Lung (tissue), 11 donors: ENCODE measurements at regions not wholly inside any gene's neighbourhood (a gene's known extent, or its start where the extent isn't known, plus 50 kb on each side); places are given as distances from the start of the nearest gene placed in this dataset.

Source experiments
- ATAC-seq: fragments of 200-7000 bp; cut with Tn5 transposase; one replicate; pipeline ENCODE4 v1.9.1; 2020; ENCODE audit warnings: moderate number of reproducible peaks; ENCODE audit not compliant: insufficient read depth, low FRiP score
- DNase-seq, 3 donors: peaks; one replicate each; pipeline ENCODE4 v3.0.0-alpha.2; 2013 to 2017
- H3K27ac ChIP-seq, 2 donors: one replicate each; pipeline ENCODE4 v1.5.1; 2013; ENCODE audit warnings: mild to moderate bottlenecking in 2 of 2, moderate library complexity in 2 of 2, control low read depth in 1 of 2, inconsistent platforms in 1 of 2, low read depth in 1 of 2, low read length in 1 of 2
- H3K27me3 ChIP-seq, 3 donors: one replicate each; pipeline ENCODE4 v1.5.1; 2013; ENCODE audit warnings: low read length in 2 of 3; ENCODE audit not compliant: control insufficient read depth in 3 of 3, insufficient read depth in 3 of 3
- H3K36me3 ChIP-seq, 4 donors: one replicate each; pipeline ENCODE4 v1.5.1; 2013; ENCODE audit warnings: low read length in 4 of 4, mild to moderate bottlenecking in 1 of 4, moderate library complexity in 1 of 4; ENCODE audit not compliant: control insufficient read depth in 4 of 4, insufficient read depth in 4 of 4
- H3K4me1 ChIP-seq, 5 donors: one replicate each; pipeline ENCODE4 v1.5.1; 2013; ENCODE audit warnings: low read length in 5 of 5, mild to moderate bottlenecking in 2 of 5, moderate library complexity in 1 of 5; ENCODE audit not compliant: control insufficient read depth in 5 of 5, insufficient read depth in 5 of 5
- H3K4me3 ChIP-seq: one replicate; pipeline ENCODE4 v1.5.1; 2013; ENCODE audit warnings: mild to moderate bottlenecking, control low read depth, moderate library complexity
- H3K9ac ChIP-seq, 2 donors: one replicate each; pipeline ENCODE4 v1.5.1; 2013; ENCODE audit warnings: low read length in 2 of 2, control low read depth in 1 of 2; ENCODE audit not compliant: insufficient read depth in 1 of 2
- H3K9me3 ChIP-seq, 4 donors: one replicate each; pipeline ENCODE4 v1.5.1; 2013; ENCODE audit warnings: low read length in 3 of 4, mild to moderate bottlenecking in 1 of 4, moderate library complexity in 1 of 4; ENCODE audit not compliant: control insufficient read depth in 4 of 4, insufficient read depth in 3 of 4
- WGBS, 2 donors: extraction: QIAGEN DNeasy Blood & Tissue Kit; methylation state at CpG; one replicate each; pipeline ENCODE4 v1.1.7; 2013; 5-methylcytosine and 5-hydroxymethylcytosine counted together
- TF ChIP-seq, protein P1 (sequence below): IDR thresholded peaks from 2 replicates; pipeline ENCODE4 v1.5.1; 2012; ENCODE audit warnings: mild to moderate bottlenecking; ENCODE audit errors: control extremely low read depth, extremely low read depth
- donor health status: control.
- donor health status: control.
- donor health status: Bipolar disorder and iron deficiency.
- donor health status: healthy.
- donor health status: DM: yes; HTN: yes; CAD: no.

- Histone ChIP-seq H3K27me3 (no peaks in the 10 kb centered on the region), H3K36me3 (no peaks in the 10 kb centered on the region), H3K4me3 (no peak overlapping the region), H3K9ac (no peak overlapping the region), H3K4me1 (no peaks in the 10 kb centered on the region), H3K27ac (no peak overlapping the region), H3K9me3 (no peaks in the 10 kb centered on the region)
- DNase-seq (no peak), ATAC-seq (no peak)
- TF ChIP-seq, protein P1, sequence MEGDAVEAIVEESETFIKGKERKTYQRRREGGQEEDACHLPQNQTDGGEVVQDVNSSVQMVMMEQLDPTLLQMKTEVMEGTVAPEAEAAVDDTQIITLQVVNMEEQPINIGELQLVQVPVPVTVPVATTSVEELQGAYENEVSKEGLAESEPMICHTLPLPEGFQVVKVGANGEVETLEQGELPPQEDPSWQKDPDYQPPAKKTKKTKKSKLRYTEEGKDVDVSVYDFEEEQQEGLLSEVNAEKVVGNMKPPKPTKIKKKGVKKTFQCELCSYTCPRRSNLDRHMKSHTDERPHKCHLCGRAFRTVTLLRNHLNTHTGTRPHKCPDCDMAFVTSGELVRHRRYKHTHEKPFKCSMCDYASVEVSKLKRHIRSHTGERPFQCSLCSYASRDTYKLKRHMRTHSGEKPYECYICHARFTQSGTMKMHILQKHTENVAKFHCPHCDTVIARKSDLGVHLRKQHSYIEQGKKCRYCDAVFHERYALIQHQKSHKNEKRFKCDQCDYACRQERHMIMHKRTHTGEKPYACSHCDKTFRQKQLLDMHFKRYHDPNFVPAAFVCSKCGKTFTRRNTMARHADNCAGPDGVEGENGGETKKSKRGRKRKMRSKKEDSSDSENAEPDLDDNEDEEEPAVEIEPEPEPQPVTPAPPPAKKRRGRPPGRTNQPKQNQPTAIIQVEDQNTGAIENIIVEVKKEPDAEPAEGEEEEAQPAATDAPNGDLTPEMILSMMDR = no peak
Observed at GRCh38 chr14:22233377-22233776, 355.6 kb downstream of the DAD1 start.

GRCh38 chr14:22232933-22233332, 356.1 kb downstream of the DAD1 start:
- Histone ChIP-seq H3K27ac (no peak overlapping the region), H3K36me3 (no peaks in the 10 kb centered on the region), H3K4me1 (no peaks in the 10 kb centered on the region), H3K9me3 (no peaks in the 10 kb centered on the region), H3K4me3 (no peak overlapping the region), H3K9ac (no peak overlapping the region), H3K27me3 (no peaks in the 10 kb centered on the region)
- WGBS, 2 donors = 44 to 74% methylated on average over 2 of the region's 2 CpGs
- TF ChIP-seq, protein P1 = no peak
- DNase-seq (no peak), ATAC-seq (no peak)

DNA sequence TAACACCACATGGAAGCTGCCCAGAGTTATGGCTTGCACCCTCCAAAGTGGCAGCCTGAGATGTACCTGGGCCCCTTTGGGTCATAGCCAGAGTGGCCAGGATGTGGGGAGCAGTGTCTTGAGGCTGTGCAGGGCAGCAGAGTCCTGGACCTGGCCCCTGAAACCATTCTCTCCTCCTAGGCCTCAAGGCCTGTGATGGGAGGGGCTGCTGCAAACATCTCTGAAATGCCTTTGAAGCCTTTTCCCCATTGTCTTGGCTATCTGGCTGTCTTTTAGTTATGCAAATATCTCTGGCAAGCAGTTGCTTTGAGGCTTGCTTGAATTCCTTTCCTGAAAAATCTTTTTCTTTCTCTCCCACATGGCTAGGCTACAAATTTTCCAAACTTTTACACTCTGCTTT, 356.5 kb downstream of the DAD1 start:
- ATAC-seq = no peak
- no peaks in the 10 kb centered on the region for H3K9me3 ChIP-seq
- no peak for DNase-seq

DNA sequence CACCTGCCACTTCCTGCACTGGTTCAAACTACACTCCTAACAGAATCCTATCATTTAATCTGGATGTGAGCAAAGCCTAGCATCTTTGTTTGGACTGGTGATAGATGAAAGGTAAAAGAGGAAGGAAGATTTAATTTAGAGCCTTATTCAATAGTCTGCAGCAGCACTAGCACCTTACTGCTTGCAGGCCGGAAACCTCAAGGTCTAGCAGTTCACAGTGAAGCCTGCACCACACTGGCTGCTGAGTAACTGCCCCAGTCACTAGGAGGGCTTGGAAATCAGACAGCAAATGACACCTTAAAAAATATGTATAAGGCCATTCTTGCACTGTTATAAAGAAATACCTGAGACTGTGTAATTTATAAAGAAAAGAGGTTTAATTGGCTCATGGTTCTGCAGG, 358.0 kb downstream of the DAD1 start:
- Histone ChIP-seq H3K4me1 (no peaks in the 10 kb centered on the region), H3K27me3 (no peaks in the 10 kb centered on the region), H3K9ac (no peak overlapping the region), H3K27ac (no peak overlapping the region), H3K36me3 (no peaks in the 10 kb centered on the region), H3K9me3 (no peaks in the 10 kb centered on the region), H3K4me3 (no peak overlapping the region)
- DNase-seq (no peak), ATAC-seq (no peak)
- WGBS, 2 donors = 26 to 77% methylated on average over 1 of the region's 1 CpG
- TF ChIP-seq, protein P1 = no peak

More for the DNA sequence above, 356.5 kb downstream of the DAD1 start:
- H3K36me3 ChIP-seq = no peaks in the 10 kb centered on the region
- TF ChIP-seq, protein P1 = no peak
- no peak overlapping the region for H3K27ac ChIP-seq
- H3K4me1 ChIP-seq = no peaks in the 10 kb centered on the region
- no peak overlapping the region for H3K9ac ChIP-seq
- no peak overlapping the region for H3K4me3 ChIP-seq
- no peaks in the 10 kb centered on the region for H3K27me3 ChIP-seq
